SKM-1 treated with dmso at 0.1 percent for 144 hours (cell line): ENCODE measurements at regions not wholly inside any gene's neighbourhood (a gene's known extent, or its start where the extent isn't known, plus 50 kb on each side); places are given as distances from the start of the nearest gene placed in this dataset.
"Not testable (repeated sequence)": the region's sequence is repeated elsewhere in the genome, so short reads cannot be mapped to it uniquely, and the experiment has no call there.

Experiments
- DNase-seq: peaks from one replicate; lab custom pipeline; 2025; ENCODE audit not compliant: unreplicated experiment; lab: John Stamatoyannopoulos, UW

- DNase-seq, result not testable (repeated sequence)
These were observed 665.0 kb upstream of the KCNMB2 start for GRCh38 chr3:177871267-177871666.

DNA sequence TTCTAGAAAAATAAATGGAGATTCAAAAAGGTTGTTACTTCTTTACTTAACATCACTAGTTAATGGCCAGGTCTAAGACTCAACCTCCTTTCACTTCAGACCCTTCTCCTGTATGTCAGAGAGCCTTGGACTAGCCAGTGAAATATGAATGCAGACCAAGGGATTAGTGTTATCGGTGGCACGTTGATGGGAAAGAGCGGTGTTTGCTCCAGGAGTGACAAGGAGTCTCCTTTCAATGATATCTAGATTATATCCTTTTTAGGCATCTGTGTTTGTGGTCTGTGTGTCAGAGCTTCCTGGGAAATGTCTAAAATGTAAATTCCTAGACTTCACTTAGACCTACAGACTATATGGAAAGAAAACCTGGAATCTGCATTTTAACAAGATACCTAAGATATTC, 658.0 kb upstream of the KCNMB2 start:
- no peak for DNase-seq

DNA sequence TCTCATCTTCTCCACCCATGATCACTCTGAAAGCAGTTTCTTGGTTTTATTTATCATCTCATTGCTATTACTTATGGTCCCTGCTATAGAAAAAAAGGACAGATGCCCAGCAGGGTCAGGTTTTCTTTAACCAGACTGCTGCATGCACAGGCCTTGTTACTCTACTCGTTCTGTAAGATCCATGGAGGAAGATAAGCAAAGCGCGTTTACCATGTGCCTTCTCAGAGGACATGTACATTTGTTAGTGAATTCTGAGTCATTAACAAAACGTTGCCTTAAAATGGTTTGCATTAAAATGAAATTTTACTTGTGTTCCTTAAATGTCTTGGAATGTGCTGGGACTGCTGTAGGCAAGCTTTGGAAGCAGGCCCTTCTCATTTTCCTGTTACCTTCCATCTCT, 657.3 kb upstream of the KCNMB2 start:
- no peak for DNase-seq

GRCh38 chr3:177881351-177881750, 654.9 kb upstream of the KCNMB2 start:
- DNase-seq, result no peak

DNA sequence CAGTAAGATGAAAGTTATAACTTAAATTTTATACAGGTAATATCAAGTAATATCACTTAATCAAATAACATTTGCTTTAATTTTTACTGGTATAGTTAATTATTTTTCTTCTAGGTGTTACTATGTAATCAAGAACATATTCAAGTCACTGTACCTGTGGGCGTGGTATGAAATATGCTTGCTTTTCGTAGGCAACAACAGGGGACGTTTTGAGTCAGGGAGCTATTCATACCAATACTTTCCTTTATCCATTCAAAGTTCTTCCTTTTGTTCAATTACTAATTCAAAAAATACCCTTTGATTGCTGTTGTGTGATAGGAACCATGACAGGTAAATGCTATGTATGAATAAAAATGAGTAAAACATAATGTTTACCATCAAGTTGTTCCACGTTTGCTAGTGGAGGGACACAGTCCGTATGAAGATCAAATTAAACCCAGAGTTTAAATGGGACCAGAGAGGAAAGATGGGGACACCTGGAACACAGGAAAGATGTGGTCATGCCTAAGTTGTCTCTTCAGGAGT, 654.0 kb upstream of the KCNMB2 start:
- no peak for DNase-seq

DNA sequence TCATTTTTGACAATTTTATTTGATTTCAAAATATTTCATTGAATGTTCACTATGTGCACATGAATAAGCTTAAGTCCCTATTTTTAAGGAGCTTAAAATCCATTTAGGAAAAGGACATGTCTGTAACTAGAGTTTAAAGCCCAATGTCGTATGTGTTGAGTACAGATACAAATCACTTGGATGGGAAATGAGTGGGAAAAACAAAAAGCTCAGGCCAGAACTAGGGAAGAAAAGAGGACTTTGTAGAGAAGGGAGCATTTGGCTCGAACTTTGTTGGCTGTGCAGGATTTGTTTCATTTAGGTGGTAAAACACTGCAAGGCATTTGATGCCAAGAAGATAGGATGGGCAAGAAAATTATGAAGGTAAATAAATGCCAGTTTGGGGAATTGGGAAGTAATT, 653.1 kb upstream of the KCNMB2 start:
- DNase-seq, result no peak

DNA sequence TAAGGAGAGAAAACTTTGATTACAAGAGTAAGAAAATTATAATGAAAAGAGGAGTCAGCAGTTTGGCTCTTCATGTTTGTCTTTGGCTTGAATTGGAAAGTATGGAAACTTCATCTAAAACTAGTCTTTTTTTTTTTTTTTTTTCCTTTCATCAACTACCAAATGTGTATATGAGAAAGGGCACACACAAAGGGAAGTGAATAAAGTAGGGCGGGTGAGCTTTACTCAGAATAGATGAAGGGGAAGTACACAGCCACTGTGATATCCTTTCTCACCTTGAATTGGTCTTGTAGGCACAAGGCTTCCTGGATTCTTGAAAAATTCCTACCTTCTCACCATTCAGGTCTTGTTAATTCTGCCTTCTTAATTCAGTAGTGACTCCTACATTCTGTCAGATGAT, 652.3 kb upstream of the KCNMB2 start:
- no peak for DNase-seq

GRCh38 chr3:177885063-177885462, 651.2 kb upstream of the KCNMB2 start:
- DNase-seq, result no peak

DNA sequence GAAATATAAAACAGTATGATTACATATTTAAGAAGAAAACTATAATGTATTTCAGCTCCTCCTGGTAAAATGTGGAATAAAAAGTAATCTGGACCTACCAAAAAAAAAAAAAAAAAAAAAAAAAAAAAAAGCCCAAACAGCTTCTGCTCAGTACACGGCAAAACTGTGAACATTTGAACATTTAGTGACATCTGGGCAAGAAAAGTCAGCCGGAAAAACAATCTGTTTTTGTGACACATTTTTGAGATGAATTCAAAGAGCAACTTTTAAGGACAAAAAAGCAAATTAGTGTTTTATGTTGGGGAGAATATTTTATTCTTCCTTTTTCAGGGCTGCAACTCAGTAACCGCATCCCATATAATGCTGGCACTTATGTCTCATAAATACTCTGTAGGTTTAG, 649.7 kb upstream of the KCNMB2 start:
- no peak for DNase-seq

DNA sequence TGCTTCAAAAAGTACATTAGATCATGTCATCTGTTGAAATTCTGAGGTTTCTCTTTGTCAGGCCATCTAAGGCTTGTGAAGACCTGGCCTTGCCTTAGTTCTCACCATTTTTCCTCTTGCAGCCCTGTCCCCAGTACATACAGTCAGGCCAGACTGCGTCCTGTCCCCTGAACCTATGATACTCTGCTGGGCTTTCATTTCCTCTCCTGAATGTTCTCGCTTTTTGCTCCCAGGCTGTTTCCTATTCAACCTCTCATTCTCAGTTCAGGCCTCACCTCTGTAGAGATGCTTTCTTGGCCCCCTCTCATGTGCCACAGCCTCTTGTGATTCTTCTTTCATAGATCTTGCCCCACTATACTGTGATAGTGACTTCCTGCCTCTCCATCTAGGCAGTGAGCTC, 648.8 kb upstream of the KCNMB2 start:
- DNase-seq, result no peak

GRCh38 chr3:177889161-177889560, 647.1 kb upstream of the KCNMB2 start:
- DNase-seq, result no peak

DNA sequence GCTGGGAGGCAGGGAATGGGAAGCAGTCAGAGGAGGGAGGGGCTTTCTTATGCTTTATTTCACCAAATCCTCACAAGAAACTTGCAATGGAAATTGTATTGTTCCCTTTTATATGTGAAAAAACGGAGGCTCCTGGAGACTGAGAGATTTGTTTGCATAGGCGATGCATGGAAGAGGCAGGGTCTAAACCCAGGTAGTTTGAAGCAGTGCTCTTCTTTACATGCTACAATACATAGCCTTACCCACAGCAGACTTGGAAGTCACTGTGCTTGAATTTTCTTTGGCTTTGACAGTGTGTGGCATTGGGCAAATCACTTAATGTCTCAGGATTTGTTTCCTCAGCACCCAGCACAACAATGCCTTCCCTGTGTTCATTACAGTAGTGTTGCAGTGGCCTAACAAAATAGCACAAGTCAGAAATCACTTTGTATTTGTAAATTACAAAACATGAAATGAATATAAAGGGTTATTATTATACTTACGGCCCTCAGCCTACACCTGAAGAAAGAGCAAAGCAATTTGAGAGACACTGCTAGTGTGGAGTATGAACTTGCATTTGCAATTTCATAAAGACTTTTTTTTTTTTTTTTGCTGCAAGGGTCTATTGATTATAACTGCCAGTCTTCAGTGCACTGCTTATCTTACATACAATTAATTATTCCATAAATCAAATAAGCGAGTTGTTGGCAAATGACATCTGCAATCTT, 646.4 kb upstream of the KCNMB2 start:
- DNase-seq, result no peak

GRCh38 chr3:177890359-177890683, 645.9 kb upstream of the KCNMB2 start:
- DNase-seq, result no peak

- DNase-seq, result not testable (repeated sequence)
These were observed 644.7 kb upstream of the KCNMB2 start for GRCh38 chr3:177891569-177891968.

DNA sequence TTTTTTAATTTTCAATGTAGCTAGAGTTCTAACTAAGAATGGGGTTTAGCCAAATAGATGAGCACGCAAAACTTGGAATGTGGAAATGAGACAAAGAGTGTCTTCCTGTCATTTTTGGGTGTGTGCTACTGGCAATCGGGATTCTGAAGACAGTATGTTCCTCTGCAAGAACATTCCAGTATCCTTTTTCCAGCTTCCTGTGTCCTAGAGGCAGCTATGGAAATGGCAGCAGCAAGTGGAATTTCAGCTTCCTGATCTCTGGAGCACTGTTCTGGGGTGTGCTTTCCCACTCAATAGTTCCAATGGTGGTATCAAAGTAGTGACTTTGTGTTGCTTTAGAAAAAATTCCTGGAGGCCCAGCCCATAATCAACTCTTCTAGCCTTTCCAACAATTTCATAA, 642.9 kb upstream of the KCNMB2 start:
- DNase-seq, result no peak

DNA sequence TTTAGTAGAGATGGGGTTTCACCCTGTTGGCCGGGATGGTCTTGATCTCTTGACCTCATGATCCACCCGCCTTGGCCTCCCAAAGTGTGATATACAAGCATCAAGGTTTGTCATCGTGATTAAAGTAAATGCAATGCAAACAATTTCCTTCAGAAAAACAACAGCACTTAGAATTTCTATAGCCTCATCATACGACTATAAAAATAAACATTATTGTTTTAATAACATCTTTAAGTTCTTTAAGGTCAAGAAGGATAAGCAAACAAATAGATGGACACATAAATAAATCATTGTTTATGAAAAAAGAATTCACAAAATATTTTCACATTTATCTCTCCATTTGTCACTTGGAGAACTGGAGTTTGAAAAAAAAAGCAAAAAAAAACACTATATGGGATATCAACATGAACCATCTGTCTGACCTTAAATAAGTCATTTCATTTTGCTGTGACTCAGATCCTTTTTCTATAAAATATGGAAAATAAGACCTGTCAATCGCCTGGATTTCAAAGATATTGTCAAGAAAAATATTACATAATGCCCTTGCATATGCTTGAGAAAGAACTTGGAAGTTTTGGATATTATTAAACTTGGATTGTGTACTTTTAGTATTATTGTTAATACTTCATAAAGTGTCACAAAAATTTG, 642.0 kb upstream of the KCNMB2 start:
- no peak for DNase-seq

GRCh38 chr3:177898185-177898584, 638.1 kb upstream of the KCNMB2 start:
- no peak for DNase-seq

DNA sequence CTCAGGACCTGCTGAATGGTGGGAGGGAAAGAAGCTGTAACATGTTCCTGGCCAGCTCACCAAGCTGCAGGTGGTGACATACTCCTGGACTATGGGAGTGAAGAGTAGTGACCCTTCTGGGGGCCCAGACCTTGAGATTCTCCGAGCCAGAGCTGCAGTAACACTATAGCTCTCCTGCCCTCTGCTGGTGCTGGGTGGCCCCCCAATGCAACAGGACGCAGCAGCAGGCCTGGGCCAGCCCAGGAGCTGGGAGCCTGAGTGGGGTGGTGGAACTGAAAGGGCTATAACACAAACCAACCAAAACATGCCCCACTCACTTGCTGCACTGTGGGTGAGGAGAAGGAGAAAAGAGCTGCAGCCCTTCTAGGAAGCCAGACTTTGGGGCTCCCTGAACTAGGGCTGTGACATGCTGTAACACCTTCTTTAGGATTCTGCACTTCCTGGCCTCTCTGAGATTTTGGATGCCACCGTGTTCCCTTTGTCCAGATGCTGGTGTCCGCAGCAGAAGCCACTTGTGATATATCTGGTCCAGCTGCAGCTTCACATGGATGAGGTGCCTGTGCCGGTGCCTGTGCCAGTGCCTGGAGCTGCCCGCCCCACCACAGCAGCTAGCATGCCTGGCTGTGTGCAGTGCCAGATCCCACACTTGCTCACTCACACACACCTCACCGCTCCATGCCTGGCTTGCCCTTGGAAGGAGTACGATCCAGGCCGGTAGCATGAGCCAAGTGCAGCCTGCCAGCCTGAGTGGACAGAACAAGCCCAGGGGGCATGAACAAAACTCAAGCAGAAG, 636.8 kb upstream of the KCNMB2 start:
- no peak for DNase-seq

- no peak for DNase-seq
These were observed 633.4 kb upstream of the KCNMB2 start for GRCh38 chr3:177902876-177903275.

GRCh38 chr3:177904621-177905020, 631.6 kb upstream of the KCNMB2 start:
- DNase-seq, result no peak

- no peak for DNase-seq
These were observed 630.8 kb upstream of the KCNMB2 start for GRCh38 chr3:177905173-177906125.
